GM23248 (cell line): ENCODE measurements at regions not wholly inside any gene's neighbourhood (a gene's known extent, or its start where the extent isn't known, plus 50 kb on each side); places are given as distances from the start of the nearest gene placed in this dataset.
A peak's percentile ranks its signal among the peaks of the same experiment; 100 is the strongest.

Experiments
- DNase-seq: peaks from one replicate; pipeline ENCODE4 v3.0.0-alpha.2; 2015
- H2AFZ ChIP-seq: fragments of 200-600 bp; sonication (generic); 2 replicates; pipeline ENCODE4 v1.6.1; 2016; ENCODE audit warnings: antibody characterized with exemption
- H3F3A ChIP-seq: fragments of 200-600 bp; sonication (generic); 2 replicates; pipeline ENCODE4 v1.6.1; 2016; ENCODE audit warnings: mild to moderate bottlenecking, antibody characterized with exemption, mixed run types; ENCODE audit not compliant: insufficient read depth
- H3K27ac ChIP-seq: fragments of 200-600 bp; sonication (generic); 2 replicates; pipeline ENCODE4 v1.5.1; 2016; ENCODE audit warnings: mild to moderate bottlenecking
- H3K27me3 ChIP-seq: fragments of 200-600 bp; sonication (generic); replicated peaks from 2 replicates; pipeline ENCODE4 v1.6.1; 2016; ENCODE audit warnings: mild to moderate bottlenecking; ENCODE audit not compliant: insufficient read depth
- H3K36me3 ChIP-seq: fragments of 200-600 bp; sonication (generic); 2 replicates; pipeline ENCODE4 v1.6.1; 2016; ENCODE audit warnings: low read depth, mild to moderate bottlenecking
- H3K4me1 ChIP-seq: fragments of 200-600 bp; sonication (generic); 2 replicates; pipeline ENCODE4 v1.6.1; 2016; ENCODE audit warnings: mild to moderate bottlenecking; ENCODE audit not compliant: insufficient read depth
- H3K4me2 ChIP-seq: fragments of 200-600 bp; sonication (generic); one replicate; pipeline ENCODE4 v1.6.1; 2016; ENCODE audit warnings: mild to moderate bottlenecking; ENCODE audit not compliant: unreplicated experiment
- H3K4me3 ChIP-seq: fragments of 200-600 bp; sonication (generic); 2 replicates; pipeline ENCODE4 v1.5.1; 2016; ENCODE audit warnings: mild to moderate bottlenecking
- H3K79me2 ChIP-seq: fragments of 200-600 bp; sonication (generic); 2 replicates; pipeline ENCODE4 v1.6.1; 2016; ENCODE audit warnings: mild to moderate bottlenecking; ENCODE audit not compliant: insufficient read depth
- H3K9ac ChIP-seq: fragments of 200-600 bp; sonication (generic); 2 replicates; pipeline ENCODE4 v1.6.1; 2016; ENCODE audit warnings: mild to moderate bottlenecking
- H3K9me2 ChIP-seq: fragments of 200-600 bp; sonication (generic); 2 replicates; pipeline ENCODE4 v1.6.1; 2016; ENCODE audit warnings: mixed run types, mild to moderate bottlenecking, moderate library complexity; ENCODE audit not compliant: insufficient read depth
- H3K9me3 ChIP-seq: fragments of 200-600 bp; sonication (generic); one replicate; pipeline ENCODE4 v1.6.1; 2017; ENCODE audit warnings: low read depth
- H4K20me1 ChIP-seq: fragments of 200-600 bp; sonication (generic); 2 replicates; pipeline ENCODE4 v1.6.0; 2016; ENCODE audit not compliant: insufficient read depth
- EZH2 ChIP-seq: fragments of 200-600 bp; sonication (generic); IDR thresholded peaks from 2 replicates; pipeline ENCODE4 v1.6.1; 2018; ENCODE audit warnings: antibody characterized with exemption, mild to moderate bottlenecking; ENCODE audit not compliant: insufficient read depth, poor library complexity, severe bottlenecking
- EZH2phosphoT487 ChIP-seq: fragments of 200-600 bp; sonication (generic); IDR thresholded peaks from 2 replicates; pipeline ENCODE4 v1.6.1; 2018; ENCODE audit warnings: antibody characterized with exemption, moderate library complexity, mild to moderate bottlenecking, low read depth; ENCODE audit not compliant: insufficient read depth
- WGBS, 2 experiments: methylation state at CpG; one replicate each; pipeline ENCODE4 v1.1.6; 2015 to 2017; ENCODE audit warnings: low lambda C conversion rate in 2 of 2, low coverage in 1 of 2; ENCODE audit errors: missing lambda C conversion rate in 2 of 2; 5-methylcytosine and 5-hydroxymethylcytosine counted together
- in situ Hi-C: fragments of 300-500 bp; cut with MboI; formaldehyde crosslinking; loops from 2 replicates; pipeline ENCODE4 v1.15.0; 2020

GRCh38 chr12:89884416-89884898 lies 175.8 kb upstream of the ATP2B1 start:
- no peak overlapping the region for H3K4me3 ChIP-seq
- H4K20me1 ChIP-seq, result no peaks in the 10 kb centered on the region
- no peaks in the 10 kb centered on the region for H3K36me3 ChIP-seq
- H3K4me1 ChIP-seq, result no peaks in the 10 kb centered on the region
- in situ Hi-C loops, result no loop called here
- H3K4me2 ChIP-seq, result no peak overlapping the region
- 45 to 50% methylated on average over 1 of the region's 1 CpG for WGBS, 2 experiments
- H2AFZ ChIP-seq, result no peak overlapping the region
- no peaks in the 10 kb centered on the region for H3F3A ChIP-seq
- H3K79me2 ChIP-seq, result no peaks in the 10 kb centered on the region
- no peak for DNase-seq
- H3K9ac ChIP-seq, result no peak overlapping the region
- no peak overlapping the region for H3K27ac ChIP-seq
- no peak for TF ChIP-seq EZH2
- no peak for TF ChIP-seq EZH2phosphoT487
- H3K27me3 ChIP-seq, result no peaks in the 10 kb centered on the region
- no peaks in the 10 kb centered on the region for H3K9me3 ChIP-seq
- H3K9me2 ChIP-seq, result no peaks in the 10 kb centered on the region

GRCh38 chr12:89883630-89884389 lies 175.2 kb upstream of the ATP2B1 start:
- no peak overlapping the region for H3K9ac ChIP-seq
- 70 to 77% methylated on average over 4 of the region's 4 CpGs for WGBS, 2 experiments
- H3K4me3 ChIP-seq, result no peak overlapping the region
- no peaks in the 10 kb centered on the region for H3K79me2 ChIP-seq
- no peaks in the 10 kb centered on the region for H3F3A ChIP-seq
- no peaks in the 10 kb centered on the region for H3K9me2 ChIP-seq
- no peaks in the 10 kb centered on the region for H3K36me3 ChIP-seq
- H4K20me1 ChIP-seq, result no peaks in the 10 kb centered on the region
- H3K27ac ChIP-seq, result no peak overlapping the region
- TF ChIP-seq EZH2 (no peak), EZH2phosphoT487 (no peak)
- no peaks in the 10 kb centered on the region for H3K9me3 ChIP-seq
- peak; percentile 49 for DNase-seq
- H3K27me3 ChIP-seq, result no peaks in the 10 kb centered on the region
- in situ Hi-C loops, result no loop called here
- H3K4me1 ChIP-seq, result no peaks in the 10 kb centered on the region
- H3K4me2 ChIP-seq, result no peak overlapping the region
- no peak overlapping the region for H2AFZ ChIP-seq

GRCh38 chr12:89882792-89883191 lies 174.2 kb upstream of the ATP2B1 start:
- Histone ChIP-seq H3F3A (no peaks in the 10 kb centered on the region), H3K4me2 (no peak overlapping the region), H3K79me2 (no peaks in the 10 kb centered on the region), H4K20me1 (no peaks in the 10 kb centered on the region), H3K9me3 (no peaks in the 10 kb centered on the region), H2AFZ (no peak overlapping the region), H3K9ac (no peak overlapping the region), H3K4me3 (no peak overlapping the region), H3K27me3 (no peaks in the 10 kb centered on the region), H3K9me2 (no peaks in the 10 kb centered on the region), H3K4me1 (no peaks in the 10 kb centered on the region), H3K36me3 (no peaks in the 10 kb centered on the region), H3K27ac (no peak overlapping the region)
- TF ChIP-seq EZH2 (no peak), EZH2phosphoT487 (no peak)
- no peak for DNase-seq
- in situ Hi-C loops, result no loop called here

GRCh38 chr12:89882050-89882449 lies 173.4 kb upstream of the ATP2B1 start:
- Histone ChIP-seq H3K4me1 (no peaks in the 10 kb centered on the region), H3K27me3 (no peaks in the 10 kb centered on the region), H3K27ac (no peak overlapping the region), H2AFZ (0 out of 2 replicates have a peak overlapping the region, but pooled peaks have one; percentile 30), H3K4me2 (no peak overlapping the region), H3K4me3 (no peak overlapping the region), H3K79me2 (no peaks in the 10 kb centered on the region), H3K9me3 (no peaks in the 10 kb centered on the region), H3K36me3 (no peaks in the 10 kb centered on the region), H3F3A (no peaks in the 10 kb centered on the region), H4K20me1 (no peaks in the 10 kb centered on the region), H3K9me2 (no peaks in the 10 kb centered on the region), H3K9ac (no peak overlapping the region)
- TF ChIP-seq EZH2phosphoT487, result no peak
- TF ChIP-seq EZH2, result no peak
- peak; percentile 63 for DNase-seq
- in situ Hi-C loops, result no loop called here
